HepG2 (cell line): ENCODE measurements at regions not wholly inside any gene's neighbourhood (a gene's known extent, or its start where the extent isn't known, plus 50 kb on each side); places are given as distances from the start of the nearest gene placed in this dataset.
A peak's percentile ranks its signal among the peaks of the same experiment; 100 is the strongest.

Experiments
- ATAC-seq: fragments of 200-7000 bp; cut with Tn5 transposase; 3 replicates; pipeline ENCODE4 v1.9.1; 2020; ENCODE audit warnings: mild to moderate bottlenecking, moderate library complexity
- BruUV-seq: library from RNA; stranded (reverse); fragments of 400-500 nt; replicated peaks from 2 replicates; lab custom pipeline; 2021; lab: Mats Ljungman, UMichigan
- CTCF ChIA-PET: fragments of 300-600 bp; formaldehyde crosslinking; extraction: SDS; loops from one replicate; lab custom pipeline; 2021; ENCODE audit warnings: low total read pairs, inconsistent platforms, low intra/inter-chr PET ratio; lab: Yijun Ruan, JAX
- POLR2A ChIA-PET: fragments of 350-600 bp; sonication (Branson Sonifier 250); formaldehyde crosslinking; loops from one replicate; lab custom pipeline; 2020; ENCODE audit warnings: antibody characterized with exemption, inconsistent platforms; lab: Yijun Ruan, JAX
- DNase-seq: peaks from one replicate; pipeline ENCODE4 v3.0.0-alpha.2; 2015; ENCODE audit warnings: low spot score
- FAIRE-seq: peaks from 3 replicates; lab custom pipeline; 2011; peaks lifted over from hg19 to GRCh38; lab: Jason Lieb, UNC
- H2AFZ ChIP-seq: one replicate; pipeline ENCODE4 v1.6.1; 2011; ENCODE audit warnings: low read length, inconsistent platforms
- H3K27ac ChIP-seq: fragments of 300-600 bp; 3 replicates; pipeline ENCODE4 v1.8.0; 2011; ENCODE audit warnings: mixed run types, mild to moderate bottlenecking, mixed read lengths, low read length, inconsistent platforms; ENCODE audit not compliant: insufficient read depth; ENCODE audit errors: extremely low read length
- H3K27me3 ChIP-seq, 2 experiments: fragments of 200-600 bp in 1 of 2; 2 replicates in 1 of 2; 3 replicates in 1 of 2; pipeline versions ENCODE4 v1.6.0 to v1.8.0; 2011; ENCODE audit warnings: low read length in 2 of 2, mild to moderate bottlenecking in 2 of 2, moderate library complexity in 2 of 2, inconsistent platforms in 1 of 2; ENCODE audit not compliant: insufficient read depth in 2 of 2, control insufficient read depth in 1 of 2
- H3K36me3 ChIP-seq, 2 experiments: fragments of 200-600 bp in 1 of 2; replicated peaks in 1 of 2; 2 replicates in 1 of 2; 3 replicates in 1 of 2; pipeline versions ENCODE4 v1.5.1 to v1.8.0; 2011; ENCODE audit warnings: low read length in 2 of 2, inconsistent platforms in 1 of 2; ENCODE audit not compliant: insufficient read depth in 2 of 2, control insufficient read depth in 1 of 2
- H3K4me1 ChIP-seq: 2 replicates; pipeline ENCODE4 v1.5.1; 2012; ENCODE audit warnings: low read length, inconsistent platforms; ENCODE audit not compliant: insufficient read depth
- H3K4me2 ChIP-seq: 2 replicates; pipeline ENCODE4 v1.6.0; 2011; ENCODE audit warnings: low read depth, low read length, inconsistent platforms
- H3K4me3 ChIP-seq, 3 experiments: fragments of 200-600 bp in 1 of 3; sonication (generic), shearing (Covaris generic) in 1 of 3; replicated peaks in 1 of 3; 2 replicates each; pipeline ENCODE4 v1.5.1; 2011 to 2016; ENCODE audit warnings: low read length in 3 of 3, inconsistent platforms in 2 of 3, low read depth in 2 of 3, mild to moderate bottlenecking in 2 of 3, control low read depth in 1 of 3, mixed read lengths in 1 of 3; ENCODE audit not compliant: insufficient read depth in 1 of 3
- H3K79me2 ChIP-seq: one replicate; pipeline ENCODE4 v1.6.1; 2011; ENCODE audit warnings: low read length, inconsistent platforms; ENCODE audit not compliant: insufficient read depth
- H3K9ac ChIP-seq: 2 replicates; pipeline ENCODE4 v1.6.0; 2011; ENCODE audit warnings: mild to moderate bottlenecking, low read depth, low read length, inconsistent platforms; ENCODE audit not compliant: insufficient read depth
- H3K9me3 ChIP-seq: 2 replicates; pipeline ENCODE4 v1.5.1; 2012; ENCODE audit warnings: mild to moderate bottlenecking, low read length
- H4K20me1 ChIP-seq: 2 replicates; pipeline ENCODE4 v1.6.0; 2011; ENCODE audit warnings: inconsistent platforms, mild to moderate bottlenecking, low read length, moderate library complexity; ENCODE audit not compliant: insufficient read depth
- CEBPB ChIP-seq: IDR thresholded peaks from 2 replicates; pipeline ENCODE4 v1.6.1; 2011; ENCODE audit warnings: low read depth, low read length, improper control_type of control experiment, borderline replicate concordance
- GATAD2A ChIP-seq: IDR thresholded peaks from 2 replicates; pipeline ENCODE4 v1.6.1; 2016
- YEATS2 ChIP-seq: sonication (generic); formaldehyde crosslinking; IDR thresholded peaks from 2 replicates; pipeline ENCODE4 v1.4.0; 2020; ENCODE audit warnings: missing genetic modification reagents, borderline replicate concordance
- WGBS: methylation state at CpG from one replicate; pipeline ENCODE4 v1.1.6; 2017; ENCODE audit warnings: low lambda C conversion rate; 5-methylcytosine and 5-hydroxymethylcytosine counted together
- in situ Hi-C: cut with HindIII; loops from 2 replicates; pipeline ENCODE4 v1.10.0; 2017; ENCODE audit warnings: low pct_unique_long_range_greater_than_20kb; ENCODE audit not compliant: extremely low pct_ligation_motif_present
- intact Hi-C: fragments of 100-400 bp; cut with micrococcal nuclease; formaldehyde crosslinking; loops from one replicate; pipeline ENCODE4 v1.10.0; 2022; ENCODE audit not compliant: unreplicated experiment
- TF ChIP-seq, protein P1 (sequence below): sonication (generic); formaldehyde crosslinking; IDR thresholded peaks from 2 replicates; pipeline ENCODE4 v1.5.1; 2020; ENCODE audit warnings: mild to moderate bottlenecking, missing genetic modification reagents, borderline replicate concordance

- TF ChIP-seq, protein P1, sequence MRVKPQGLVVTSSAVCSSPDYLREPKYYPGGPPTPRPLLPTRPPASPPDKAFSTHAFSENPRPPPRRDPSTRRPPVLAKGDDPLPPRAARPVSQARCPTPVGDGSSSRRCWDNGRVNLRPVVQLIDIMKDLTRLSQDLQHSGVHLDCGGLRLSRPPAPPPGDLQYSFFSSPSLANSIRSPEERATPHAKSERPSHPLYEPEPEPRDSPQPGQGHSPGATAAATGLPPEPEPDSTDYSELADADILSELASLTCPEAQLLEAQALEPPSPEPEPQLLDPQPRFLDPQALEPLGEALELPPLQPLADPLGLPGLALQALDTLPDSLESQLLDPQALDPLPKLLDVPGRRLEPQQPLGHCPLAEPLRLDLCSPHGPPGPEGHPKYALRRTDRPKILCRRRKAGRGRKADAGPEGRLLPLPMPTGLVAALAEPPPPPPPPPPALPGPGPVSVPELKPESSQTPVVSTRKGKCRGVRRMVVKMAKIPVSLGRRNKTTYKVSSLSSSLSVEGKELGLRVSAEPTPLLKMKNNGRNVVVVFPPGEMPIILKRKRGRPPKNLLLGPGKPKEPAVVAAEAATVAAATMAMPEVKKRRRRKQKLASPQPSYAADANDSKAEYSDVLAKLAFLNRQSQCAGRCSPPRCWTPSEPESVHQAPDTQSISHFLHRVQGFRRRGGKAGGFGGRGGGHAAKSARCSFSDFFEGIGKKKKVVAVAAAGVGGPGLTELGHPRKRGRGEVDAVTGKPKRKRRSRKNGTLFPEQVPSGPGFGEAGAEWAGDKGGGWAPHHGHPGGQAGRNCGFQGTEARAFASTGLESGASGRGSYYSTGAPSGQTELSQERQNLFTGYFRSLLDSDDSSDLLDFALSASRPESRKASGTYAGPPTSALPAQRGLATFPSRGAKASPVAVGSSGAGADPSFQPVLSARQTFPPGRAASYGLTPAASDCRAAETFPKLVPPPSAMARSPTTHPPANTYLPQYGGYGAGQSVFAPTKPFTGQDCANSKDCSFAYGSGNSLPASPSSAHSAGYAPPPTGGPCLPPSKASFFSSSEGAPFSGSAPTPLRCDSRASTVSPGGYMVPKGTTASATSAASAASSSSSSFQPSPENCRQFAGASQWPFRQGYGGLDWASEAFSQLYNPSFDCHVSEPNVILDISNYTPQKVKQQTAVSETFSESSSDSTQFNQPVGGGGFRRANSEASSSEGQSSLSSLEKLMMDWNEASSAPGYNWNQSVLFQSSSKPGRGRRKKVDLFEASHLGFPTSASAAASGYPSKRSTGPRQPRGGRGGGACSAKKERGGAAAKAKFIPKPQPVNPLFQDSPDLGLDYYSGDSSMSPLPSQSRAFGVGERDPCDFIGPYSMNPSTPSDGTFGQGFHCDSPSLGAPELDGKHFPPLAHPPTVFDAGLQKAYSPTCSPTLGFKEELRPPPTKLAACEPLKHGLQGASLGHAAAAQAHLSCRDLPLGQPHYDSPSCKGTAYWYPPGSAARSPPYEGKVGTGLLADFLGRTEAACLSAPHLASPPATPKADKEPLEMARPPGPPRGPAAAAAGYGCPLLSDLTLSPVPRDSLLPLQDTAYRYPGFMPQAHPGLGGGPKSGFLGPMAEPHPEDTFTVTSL: peak; percentile 53; the same call in 1 of the 2 replicates
- TF ChIP-seq GATAD2A (CRISPR knock-in tag): peak; percentile 51
Measured at GRCh38 chr18:34947711-34948125, 93.5 kb upstream of the MAPRE2 start (continued).

DNA sequence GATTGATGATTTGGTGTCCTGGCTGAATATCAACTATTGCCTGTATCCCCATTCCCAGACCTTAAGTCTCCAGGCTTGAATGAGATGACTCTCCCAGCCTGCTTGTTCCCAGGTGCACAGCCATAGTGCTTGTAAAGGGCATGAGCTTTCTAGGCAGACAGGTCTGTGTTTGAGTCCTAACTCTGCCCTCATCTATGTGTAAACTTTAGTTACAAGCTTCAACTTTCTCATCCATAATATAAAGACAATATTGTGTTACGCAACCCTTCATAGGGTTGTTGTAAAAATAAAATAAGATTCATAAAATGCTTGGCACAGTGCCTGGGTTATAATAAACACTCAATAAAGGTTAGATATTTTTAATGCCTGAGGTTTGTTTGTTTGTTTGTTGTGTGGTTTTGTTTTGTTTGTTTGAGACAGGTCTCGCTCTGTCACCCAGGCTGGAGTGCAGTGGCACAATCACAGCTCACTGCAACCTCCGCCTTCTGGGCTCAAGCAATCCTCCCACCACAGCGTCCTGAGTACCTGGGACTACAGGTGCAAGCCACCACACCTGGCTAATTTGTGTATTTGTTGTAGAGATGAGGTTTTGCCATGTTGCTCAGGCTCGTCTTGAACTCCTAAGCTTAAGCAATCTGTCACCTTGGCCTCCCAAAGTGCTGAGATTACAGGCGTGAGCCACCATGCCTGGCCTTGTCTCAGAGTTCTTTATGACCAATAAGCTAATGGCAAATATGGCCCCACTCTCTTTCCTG is 89.4 kb upstream of the MAPRE2 start:
- ATAC-seq (no peak), FAIRE-seq (no peak), DNase-seq (no peak)
- H4K20me1 ChIP-seq: no peaks in the 10 kb centered on the region
- in situ Hi-C loops (no loop called here), intact Hi-C loops (no loop called here)
- H3K4me3 ChIP-seq: no peak overlapping the region
- H2AFZ ChIP-seq: no peak overlapping the region
- TF ChIP-seq CEBPB (peak; percentile 75), YEATS2 (CRISPR knock-in tag) (no peak)
- H3K79me2 ChIP-seq: no peaks in the 10 kb centered on the region
- WGBS: 98% methylated on average over 6 of the region's 6 CpGs
- no peaks in the 10 kb centered on the region for H3K36me3 ChIP-seq
- CTCF ChIA-PET: no interaction called here
- no peak overlapping the region for H3K27ac ChIP-seq
- POLR2A ChIA-PET: no interaction called here
- H3K4me2 ChIP-seq: no peak overlapping the region
- H3K9me3 ChIP-seq: no peaks in the 10 kb centered on the region
- H3K27me3 ChIP-seq: no peaks in the 10 kb centered on the region
- H3K4me1 ChIP-seq: peaks cover 38% of the 10 kb centered on the region
- BruUV-seq: no TSS peak
- no peak overlapping the region for H3K9ac ChIP-seq
